Spleen (tissue), 11 donors: ENCODE measurements at regions not wholly inside any gene's neighbourhood (a gene's known extent, or its start where the extent isn't known, plus 50 kb on each side); places are given as distances from the start of the nearest gene placed in this dataset.

Experiments
- DNase-seq: peaks from one replicate; pipeline ENCODE4 v3.0.0-alpha.2; 2020
- H3K27ac ChIP-seq, 8 donors: fragments of 200-600 bp; sonication (generic) in 7 of 8; 1 replicate in 4 of 8; 2 replicates in 4 of 8; pipeline versions ENCODE4 v1.5.0 to v1.8.0; 2016 to 2021; ENCODE audit warnings: inconsistent platforms in 4 of 8, mild to moderate bottlenecking in 4 of 8, moderate library complexity in 1 of 8
- H3K27me3 ChIP-seq, 7 donors: fragments of 200-600 bp; sonication (generic) in 6 of 7; replicated peaks in 1 of 7; 1 replicate in 4 of 7; 2 replicates in 3 of 7; pipeline versions ENCODE4 v1.5.0 to v1.8.0; 2016 to 2021; ENCODE audit warnings: inconsistent platforms in 3 of 7, mild to moderate bottlenecking in 1 of 7
- H3K36me3 ChIP-seq, 6 donors: fragments of 200-600 bp; sonication (generic) in 5 of 6; 1 replicate in 4 of 6; 2 replicates in 2 of 6; pipeline versions ENCODE4 v1.5.0 to v1.8.0; 2016 to 2021; ENCODE audit warnings: inconsistent platforms in 2 of 6
- H3K4me1 ChIP-seq, 6 donors: fragments of 200-600 bp; sonication (generic) in 5 of 6; 1 replicate in 3 of 6; 2 replicates in 3 of 6; pipeline versions ENCODE4 v1.5.0 to v1.8.0; 2016 to 2021; ENCODE audit warnings: inconsistent platforms in 3 of 6
- H3K4me3 ChIP-seq, 8 donors: fragments of 200-600 bp; sonication (generic) in 7 of 8; 1 replicate in 4 of 8; 2 replicates in 4 of 8; pipeline versions ENCODE4 v1.5.0 to v1.8.0; 2016 to 2021; ENCODE audit warnings: inconsistent platforms in 4 of 8, mild to moderate bottlenecking in 4 of 8, moderate library complexity in 2 of 8
- H3K9me3 ChIP-seq, 8 donors: fragments of 200-600 bp; sonication (generic) in 7 of 8; 1 replicate in 4 of 8; 2 replicates in 4 of 8; pipeline versions ENCODE4 v1.5.0 to v1.8.0; 2016 to 2021; ENCODE audit warnings: inconsistent platforms in 4 of 8
- POLR2A ChIP-seq, 3 donors: fragments of 450-650 bp; IDR thresholded peaks; one replicate each; pipeline ENCODE4 v1.5.1; 2017; ENCODE audit warnings: antibody characterized with exemption in 3 of 3, mild to moderate bottlenecking in 1 of 3
- POLR2AphosphoS5 ChIP-seq, 3 donors: sonication (generic); formaldehyde crosslinking; IDR thresholded peaks; one replicate each; pipeline ENCODE4 v1.5.1; 2017; ENCODE audit warnings: antibody characterized with exemption in 3 of 3
- WGBS, 5 donors: extraction: QIAGEN DNeasy Blood & Tissue Kit in 3 of 5; methylation state at CpG; one replicate each; pipeline versions ENCODE4 v1.1.5 to v1.1.7; 2013 to 2018; 5-methylcytosine and 5-hydroxymethylcytosine counted together
- intact Hi-C: fragments of 100-400 bp; cut with DNase I; formaldehyde crosslinking; loops from one replicate; pipeline ENCODE4 v1.15.0; 2023; ENCODE audit warnings: low total_unique reads
- TF ChIP-seq, protein P1 (sequence below), 11 experiments: fragments of 200-600 bp in 7 of 11; fragments of 450-650 bp in 4 of 11; sonication (generic) in 4 of 11; IDR thresholded peaks in 8 of 11; conservative IDR thresholded peaks in 3 of 11; 1 replicate in 7 of 11; 2 replicates in 4 of 11; pipeline versions ENCODE4 v1.4.0 to v1.8.0; 2016 to 2021; ENCODE audit warnings: antibody characterized with exemption in 11 of 11, inconsistent platforms in 4 of 11, mild to moderate bottlenecking in 1 of 11
- donor health status: healthy with polysubstance abuse.
- donor health status: DM: no; HTN: no; CAD: no; lungs with moderate emphysema.
- donor health status: DM: no; HTN: no; CAD: no.
- donor health status: Bipolar disorder and iron deficiency.
- donor health status: healthy.
- donor health status: DM: no; HTN: no; CAD: no.
- donor health status: DM: yes; HTN: yes; CAD: no.

DNA sequence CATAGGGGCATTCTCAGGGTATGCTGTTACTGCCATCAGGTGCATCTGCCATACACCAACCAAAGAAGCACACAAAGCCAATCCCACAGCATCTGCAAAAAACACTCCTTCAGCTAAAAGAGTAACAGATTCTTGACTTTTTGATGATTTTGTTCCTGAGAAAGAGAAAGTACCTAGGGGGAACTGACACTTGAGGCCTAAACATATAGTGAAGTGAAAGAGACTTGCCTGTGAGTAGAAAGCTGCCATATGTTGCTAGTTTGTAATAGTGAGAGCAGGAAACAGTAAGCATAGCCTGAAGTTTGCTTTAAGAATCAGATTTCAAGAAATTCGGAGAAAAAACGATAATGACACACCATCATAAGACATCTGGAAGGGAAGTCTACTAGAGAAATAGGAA lies 97.9 kb upstream of the CTSC start:
- no peaks in the 10 kb centered on the region for H3K27me3 ChIP-seq
- WGBS, 5 donors, result 61 to 87% (median 78%) methylated on average over 2 of the region's 2 CpGs
- no peak for TF ChIP-seq POLR2A (IDR thresholded peaks at IDR 0.05)
- no peak for TF ChIP-seq POLR2AphosphoS5 (IDR thresholded peaks at IDR 0.05)
- TF ChIP-seq, protein P1, sequence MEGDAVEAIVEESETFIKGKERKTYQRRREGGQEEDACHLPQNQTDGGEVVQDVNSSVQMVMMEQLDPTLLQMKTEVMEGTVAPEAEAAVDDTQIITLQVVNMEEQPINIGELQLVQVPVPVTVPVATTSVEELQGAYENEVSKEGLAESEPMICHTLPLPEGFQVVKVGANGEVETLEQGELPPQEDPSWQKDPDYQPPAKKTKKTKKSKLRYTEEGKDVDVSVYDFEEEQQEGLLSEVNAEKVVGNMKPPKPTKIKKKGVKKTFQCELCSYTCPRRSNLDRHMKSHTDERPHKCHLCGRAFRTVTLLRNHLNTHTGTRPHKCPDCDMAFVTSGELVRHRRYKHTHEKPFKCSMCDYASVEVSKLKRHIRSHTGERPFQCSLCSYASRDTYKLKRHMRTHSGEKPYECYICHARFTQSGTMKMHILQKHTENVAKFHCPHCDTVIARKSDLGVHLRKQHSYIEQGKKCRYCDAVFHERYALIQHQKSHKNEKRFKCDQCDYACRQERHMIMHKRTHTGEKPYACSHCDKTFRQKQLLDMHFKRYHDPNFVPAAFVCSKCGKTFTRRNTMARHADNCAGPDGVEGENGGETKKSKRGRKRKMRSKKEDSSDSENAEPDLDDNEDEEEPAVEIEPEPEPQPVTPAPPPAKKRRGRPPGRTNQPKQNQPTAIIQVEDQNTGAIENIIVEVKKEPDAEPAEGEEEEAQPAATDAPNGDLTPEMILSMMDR (IDR thresholded peaks at IDR 0.05 in 8 of 11, conservative IDR thresholded peaks at IDR 0.05 in 3 of 11), result no peak
- H3K27ac ChIP-seq, result peak overlapping the region in 3 of 8 donors; percentile 18 to 41 (median 27)
- H3K9me3 ChIP-seq, result no peaks in the 10 kb centered on the region
- no peaks in the 10 kb centered on the region for H3K36me3 ChIP-seq
- no peak overlapping the region for H3K4me3 ChIP-seq
- no peak for DNase-seq
- intact Hi-C loops, result no loop called here
- no peaks in the 10 kb centered on the region for H3K4me1 ChIP-seq

DNA sequence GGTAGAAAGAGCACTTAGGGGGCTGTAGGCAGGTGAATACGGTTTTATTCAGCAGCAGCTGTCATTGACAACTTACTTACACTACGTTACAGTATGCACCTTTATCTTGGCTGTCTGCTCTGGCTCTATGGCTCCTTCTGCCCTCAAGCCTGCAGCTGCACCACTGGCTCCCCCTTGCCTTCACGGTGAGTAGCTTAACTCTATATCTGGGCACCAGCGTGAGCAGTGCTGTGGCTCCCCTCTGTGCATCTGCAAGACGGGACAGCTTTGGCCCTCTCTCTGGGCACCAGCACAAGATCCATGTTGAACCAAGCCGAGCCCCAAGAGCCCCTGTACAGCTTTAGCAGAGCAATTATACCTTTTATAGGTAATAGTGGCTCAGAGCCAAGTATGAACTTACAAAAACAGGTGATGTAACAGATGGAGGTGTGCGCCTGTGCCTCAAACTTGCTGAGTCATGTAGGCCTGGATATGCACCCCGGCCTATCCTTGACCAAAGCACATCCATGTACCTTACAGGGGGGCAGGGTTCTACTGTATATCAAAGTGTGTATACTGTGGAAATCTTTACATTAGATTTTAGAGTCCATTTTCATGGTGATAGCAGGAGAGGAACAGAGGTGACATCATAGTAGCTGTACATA lies 96.9 kb upstream of the CTSC start:
- no peaks in the 10 kb centered on the region for H3K36me3 ChIP-seq
- no peak for TF ChIP-seq POLR2A (IDR thresholded peaks at IDR 0.05)
- TF ChIP-seq, protein P1 (IDR thresholded peaks at IDR 0.05 in 8 of 11, conservative IDR thresholded peaks at IDR 0.05 in 3 of 11), result no peak
- TF ChIP-seq POLR2AphosphoS5 (IDR thresholded peaks at IDR 0.05), result no peak
- no peaks in the 10 kb centered on the region for H3K4me1 ChIP-seq
- intact Hi-C loops, result no loop called here
- H3K27ac ChIP-seq, result peak overlapping the region in 1 of 8 donors; percentile 41
- no peaks in the 10 kb centered on the region for H3K27me3 ChIP-seq
- no peak overlapping the region for H3K4me3 ChIP-seq
- DNase-seq, result peak; percentile 57
- H3K9me3 ChIP-seq, result no peaks in the 10 kb centered on the region
- WGBS, 5 donors, result 73 to 91% (median 79%) methylated on average over 8 of the region's 8 CpGs

DNA sequence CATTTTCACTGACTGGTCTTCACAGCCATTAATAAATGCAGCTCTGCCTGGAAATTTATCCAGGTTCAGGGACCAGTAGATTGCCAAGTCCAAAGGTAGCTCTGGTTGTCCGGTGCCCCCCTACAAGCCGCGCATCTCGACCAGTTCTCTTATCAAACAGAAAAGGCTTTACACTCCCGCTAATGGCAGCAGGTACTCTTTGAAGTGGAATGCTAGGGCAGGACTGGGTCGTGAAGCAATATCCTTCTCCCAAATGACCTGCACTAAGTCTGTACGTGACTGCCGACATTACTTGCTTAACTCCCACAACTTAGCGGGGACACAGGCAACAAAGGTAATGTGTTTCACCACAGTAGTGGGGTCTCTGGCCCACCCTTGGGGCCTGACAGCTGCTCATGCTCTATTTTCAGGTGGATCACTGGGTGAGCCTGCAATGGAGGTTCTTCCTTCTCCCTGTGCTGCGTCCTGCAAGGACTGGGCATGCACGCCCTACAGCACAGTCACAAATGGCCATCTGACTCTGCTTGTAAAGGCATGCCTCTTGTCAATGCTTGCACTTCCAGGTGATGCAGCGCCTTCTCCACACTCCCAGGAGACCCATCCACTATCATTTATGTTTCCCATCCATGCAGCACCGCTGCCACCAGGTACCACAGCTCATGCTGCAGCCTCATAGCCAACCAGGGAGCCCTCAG lies 96.1 kb upstream of the CTSC start:
- H3K9me3 ChIP-seq, result no peaks in the 10 kb centered on the region
- H3K4me3 ChIP-seq, result no peak overlapping the region
- H3K4me1 ChIP-seq, result no peaks in the 10 kb centered on the region
- DNase-seq, result no peak
- intact Hi-C loops, result no loop called here
- H3K27me3 ChIP-seq, result no peaks in the 10 kb centered on the region
- no peak overlapping the region for H3K27ac ChIP-seq
- TF ChIP-seq, protein P1 (IDR thresholded peaks at IDR 0.05 in 8 of 11, conservative IDR thresholded peaks at IDR 0.05 in 3 of 11), result no peak
- no peak for TF ChIP-seq POLR2A (IDR thresholded peaks at IDR 0.05)
- no peaks in the 10 kb centered on the region for H3K36me3 ChIP-seq
- 86 to 97% (median 91%) methylated on average over 12 to 13 of the region's 13 CpGs for WGBS, 5 donors

DNA sequence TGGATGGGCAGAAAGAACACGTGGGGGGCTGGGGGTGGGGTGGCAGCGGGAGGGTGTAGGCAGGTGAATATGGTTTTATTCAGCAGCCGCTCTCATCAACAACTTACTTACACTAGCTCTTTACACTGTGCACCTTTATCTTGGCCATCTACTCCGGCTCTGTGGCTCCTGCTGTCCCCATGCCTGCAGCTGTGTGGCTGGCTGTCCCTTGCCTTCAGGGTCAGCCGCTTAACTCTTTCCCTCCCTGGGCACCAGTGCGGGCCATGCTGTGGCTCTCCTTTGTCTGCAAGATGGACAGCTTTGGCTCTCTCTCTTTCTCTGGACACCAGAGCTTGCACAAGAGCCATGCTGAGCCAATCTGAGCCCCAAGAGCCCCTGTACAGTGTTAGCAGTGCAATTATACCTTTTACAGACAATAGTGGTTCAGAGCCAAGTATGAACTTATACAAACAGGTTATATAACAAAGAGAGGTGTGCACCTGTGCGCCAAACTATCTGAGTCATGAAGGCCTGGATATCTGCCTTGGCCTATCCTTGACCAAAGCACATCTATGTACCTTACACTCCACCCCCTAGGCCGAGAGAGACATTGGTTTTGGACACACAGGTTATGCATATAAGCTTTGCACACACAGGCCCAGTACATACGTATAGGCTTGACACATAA lies 94.3 kb upstream of the CTSC start:
- no peaks in the 10 kb centered on the region for H3K36me3 ChIP-seq
- H3K9me3 ChIP-seq, result no peaks in the 10 kb centered on the region
- TF ChIP-seq, protein P1 (IDR thresholded peaks at IDR 0.05 in 8 of 11, conservative IDR thresholded peaks at IDR 0.05 in 3 of 11), result no peak
- no peak for TF ChIP-seq POLR2A (IDR thresholded peaks at IDR 0.05)
- TF ChIP-seq POLR2AphosphoS5 (IDR thresholded peaks at IDR 0.05), result no peak
- no peak overlapping the region for H3K27ac ChIP-seq
- intact Hi-C loops, result no loop called here
- H3K4me3 ChIP-seq, result no peak overlapping the region
- 83 to 93% (median 87%) methylated on average over 9 of the region's 9 CpGs for WGBS, 5 donors
- no peaks in the 10 kb centered on the region for H3K27me3 ChIP-seq
- DNase-seq, result no peak
- H3K4me1 ChIP-seq, result no peaks in the 10 kb centered on the region
